C4-2B (cell line): ENCODE measurements at regions not wholly inside any gene's neighbourhood (a gene's known extent, or its start where the extent isn't known, plus 50 kb on each side); places are given as distances from the start of the nearest gene placed in this dataset.

Experiments
- H3K27ac ChIP-seq: fragments of 450-650 bp; 2 replicates; pipeline ENCODE4 v1.5.1; 2017
- ZFX ChIP-seq: fragments of 450-650 bp; IDR thresholded peaks from 2 replicates; pipeline ENCODE4 v1.6.1; 2017
- TF ChIP-seq, protein P1 (sequence below): fragments of 450-650 bp; conservative IDR thresholded peaks from 2 replicates; pipeline ENCODE4 v1.5.1; 2017; ENCODE audit warnings: mild to moderate bottlenecking

DNA sequence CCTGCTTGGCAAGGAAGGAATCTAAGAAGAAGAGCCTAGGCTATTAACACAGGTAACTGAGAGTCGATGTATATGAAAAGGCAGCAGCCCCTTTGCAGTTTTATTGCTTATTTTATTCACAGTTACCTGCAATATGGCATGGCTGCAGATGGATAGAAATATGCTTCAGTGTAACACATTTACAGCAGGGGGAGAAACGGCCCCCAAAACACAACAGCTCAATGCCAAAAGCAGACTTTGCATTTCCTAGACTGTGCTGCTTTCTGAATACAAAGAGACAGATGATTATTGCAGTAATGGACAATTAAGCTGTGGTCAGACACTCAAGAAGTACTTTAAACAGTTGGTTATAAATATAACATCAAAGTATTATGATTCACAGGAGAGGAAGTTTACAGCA, 108.0 kb upstream of the CDH13 start:
- H3K27ac ChIP-seq = no peak overlapping the region
- TF ChIP-seq, protein P1, sequence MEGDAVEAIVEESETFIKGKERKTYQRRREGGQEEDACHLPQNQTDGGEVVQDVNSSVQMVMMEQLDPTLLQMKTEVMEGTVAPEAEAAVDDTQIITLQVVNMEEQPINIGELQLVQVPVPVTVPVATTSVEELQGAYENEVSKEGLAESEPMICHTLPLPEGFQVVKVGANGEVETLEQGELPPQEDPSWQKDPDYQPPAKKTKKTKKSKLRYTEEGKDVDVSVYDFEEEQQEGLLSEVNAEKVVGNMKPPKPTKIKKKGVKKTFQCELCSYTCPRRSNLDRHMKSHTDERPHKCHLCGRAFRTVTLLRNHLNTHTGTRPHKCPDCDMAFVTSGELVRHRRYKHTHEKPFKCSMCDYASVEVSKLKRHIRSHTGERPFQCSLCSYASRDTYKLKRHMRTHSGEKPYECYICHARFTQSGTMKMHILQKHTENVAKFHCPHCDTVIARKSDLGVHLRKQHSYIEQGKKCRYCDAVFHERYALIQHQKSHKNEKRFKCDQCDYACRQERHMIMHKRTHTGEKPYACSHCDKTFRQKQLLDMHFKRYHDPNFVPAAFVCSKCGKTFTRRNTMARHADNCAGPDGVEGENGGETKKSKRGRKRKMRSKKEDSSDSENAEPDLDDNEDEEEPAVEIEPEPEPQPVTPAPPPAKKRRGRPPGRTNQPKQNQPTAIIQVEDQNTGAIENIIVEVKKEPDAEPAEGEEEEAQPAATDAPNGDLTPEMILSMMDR = no peak
- no peak for TF ChIP-seq ZFX

DNA sequence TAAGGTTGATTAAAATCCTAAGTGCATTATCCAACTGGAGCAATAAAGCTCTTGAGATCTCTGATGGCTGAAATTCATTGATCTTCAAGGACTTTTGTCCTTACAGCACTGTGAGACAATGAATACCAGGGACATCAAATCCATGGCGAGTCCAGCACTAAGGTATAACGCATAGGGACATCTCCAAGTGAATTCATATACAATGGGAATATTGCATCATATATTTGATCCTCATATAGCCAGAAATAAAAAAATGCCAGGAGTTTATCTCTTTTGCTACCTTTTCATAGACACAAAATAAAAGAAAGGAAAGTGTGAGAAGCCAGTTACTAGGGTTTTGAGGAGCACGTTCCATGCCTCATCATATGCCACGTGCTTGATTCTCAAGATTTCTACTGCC, 112.5 kb upstream of the CDH13 start:
- no peak overlapping the region for H3K27ac ChIP-seq
- no peak for TF ChIP-seq ZFX
- TF ChIP-seq, protein P1 = no peak

DNA sequence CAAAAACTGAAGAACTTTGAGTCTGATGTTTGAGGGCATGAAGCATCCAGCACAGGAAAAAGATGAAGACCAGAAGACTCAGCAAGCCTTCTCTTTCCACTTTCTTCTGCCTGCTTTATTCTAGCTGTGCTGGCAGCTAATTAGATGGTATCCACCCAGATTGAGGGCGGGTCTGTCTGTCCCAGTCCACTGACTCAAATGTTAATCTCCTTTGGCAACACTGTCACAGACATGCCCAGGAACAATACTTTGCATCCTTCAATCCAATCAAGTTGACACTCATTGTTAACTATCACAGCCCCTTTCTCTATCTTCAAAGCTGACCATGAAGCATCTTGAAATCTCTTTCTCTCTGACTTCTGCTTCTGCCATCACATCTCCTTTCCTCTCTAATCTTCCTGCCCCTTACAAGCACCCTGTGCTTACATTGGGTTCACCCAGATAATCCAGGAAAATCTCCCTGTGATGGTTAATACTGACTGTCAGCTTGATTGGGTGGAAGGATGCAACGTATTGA, 115.9 kb upstream of the CDH13 start:
- TF ChIP-seq ZFX = no peak
- TF ChIP-seq, protein P1 = no peak

DNA sequence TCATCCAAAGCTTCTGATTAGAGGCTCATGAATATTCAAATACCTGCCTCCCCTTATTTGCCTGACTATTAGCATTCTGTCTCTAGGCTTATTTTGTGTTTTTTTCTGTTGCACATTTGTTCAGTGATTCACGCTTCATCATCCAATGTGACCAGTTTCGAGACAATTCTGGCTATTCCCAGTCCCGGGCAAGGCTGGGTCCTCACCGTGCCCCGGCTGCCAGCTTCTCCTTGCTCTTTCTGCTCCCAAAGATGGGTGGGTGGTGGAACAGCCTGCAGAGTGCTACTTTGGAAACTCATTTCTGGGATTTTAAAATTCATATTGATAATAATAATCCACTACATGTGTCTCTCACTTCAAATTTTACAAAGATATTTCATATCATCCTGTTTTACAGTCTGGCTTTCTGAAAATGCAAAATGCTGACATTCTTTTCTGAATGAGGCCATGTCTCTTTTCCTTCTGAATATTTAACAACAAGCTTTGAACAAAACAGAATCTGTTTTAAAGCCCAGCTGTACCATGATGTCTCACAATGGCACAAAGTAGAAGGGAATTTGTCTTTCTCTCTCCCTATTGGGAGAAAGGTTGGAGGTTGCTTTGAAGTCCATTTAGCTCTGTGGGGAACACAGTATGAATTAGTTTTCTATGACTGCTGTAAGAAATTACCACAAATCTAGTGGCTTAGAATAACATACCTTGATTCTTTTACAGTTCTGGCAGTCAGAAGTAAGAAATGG, 116.9 kb upstream of the CDH13 start:
- TF ChIP-seq ZFX = no peak
- TF ChIP-seq, protein P1 = no peak

More for the DNA sequence above, 115.9 kb upstream of the CDH13 start:
- no peak overlapping the region for H3K27ac ChIP-seq

DNA sequence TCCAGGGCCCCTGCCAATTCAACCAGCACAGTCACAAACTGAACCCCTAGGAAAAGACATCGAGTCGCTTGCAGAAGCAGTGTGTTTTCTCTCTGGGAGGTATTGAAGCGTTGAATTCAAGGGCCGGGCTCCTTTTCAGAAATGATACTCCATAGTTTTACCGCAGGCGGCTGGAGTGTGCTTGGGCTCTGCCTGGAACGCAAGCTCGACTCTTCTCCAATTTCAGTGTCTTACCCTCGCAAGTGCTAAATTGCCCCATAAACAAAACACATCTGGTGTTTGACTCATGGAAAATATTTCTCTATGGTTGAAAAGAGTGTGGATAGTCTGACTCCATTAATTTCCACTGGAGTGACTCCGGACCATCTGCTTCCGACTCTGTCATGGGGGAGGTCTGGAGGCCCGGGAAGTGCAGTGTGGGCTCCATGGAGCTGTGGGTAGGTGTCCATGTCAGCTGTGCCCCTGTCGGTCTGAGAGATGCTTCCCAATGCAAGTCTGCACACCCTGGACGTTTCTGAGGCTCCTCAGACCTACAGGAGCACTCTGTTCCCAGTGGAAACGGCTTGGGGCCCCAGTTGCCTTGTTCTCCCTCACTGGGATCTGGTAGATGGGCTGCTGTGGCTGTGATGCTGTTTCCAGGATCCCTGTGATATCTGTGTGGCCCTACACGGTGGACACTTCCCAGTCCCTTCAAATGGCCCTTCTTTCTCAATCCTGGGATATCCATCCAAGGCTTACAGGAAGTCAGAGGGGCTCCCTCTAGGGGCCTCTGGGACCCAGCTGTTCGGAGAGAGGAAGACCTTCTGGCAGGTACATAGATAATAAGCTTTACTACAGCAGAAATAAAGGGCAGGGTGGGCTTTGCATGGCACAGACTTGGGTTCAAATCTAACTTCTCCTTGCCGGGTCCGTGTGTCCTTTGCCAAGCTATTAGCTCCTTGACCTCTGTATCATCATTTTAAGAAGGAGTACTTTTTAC, 119.8 kb upstream of the CDH13 start:
- no peak for TF ChIP-seq ZFX
- TF ChIP-seq, protein P1 = no peak
- H3K27ac ChIP-seq = no peak overlapping the region

More for the DNA sequence above, 116.9 kb upstream of the CDH13 start:
- H3K27ac ChIP-seq = no peak overlapping the region

DNA sequence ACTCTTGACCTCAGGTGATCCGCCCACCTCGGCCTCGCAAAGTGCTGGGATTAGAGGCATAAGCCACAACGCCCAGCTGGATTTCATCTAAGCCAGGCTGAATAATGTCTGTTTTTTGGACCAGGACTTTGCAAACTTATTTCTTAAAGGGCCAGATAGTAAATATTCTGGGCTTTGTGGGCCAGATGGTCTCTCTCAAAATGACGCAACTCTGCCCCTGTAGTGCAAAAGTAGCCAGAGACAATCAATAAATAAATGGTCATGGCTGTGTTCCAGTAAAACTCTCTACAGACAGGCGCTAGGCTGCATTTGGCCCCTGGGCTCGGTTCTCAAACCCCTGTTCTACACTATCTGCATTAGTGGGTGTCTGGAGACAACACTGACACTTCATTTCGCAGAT, 121.9 kb upstream of the CDH13 start:
- no peak overlapping the region for H3K27ac ChIP-seq
- no peak for TF ChIP-seq ZFX
- TF ChIP-seq, protein P1 = no peak
